Fibroblast of the aortic adventitia (primary cell): ENCODE measurements at regions not wholly inside any gene's neighbourhood (a gene's known extent, or its start where the extent isn't known, plus 50 kb on each side); places are given as distances from the start of the nearest gene placed in this dataset.

Experiments
- DNase-seq: peaks from one replicate; pipeline ENCODE4 v3.0.0-alpha.2; 2010; ENCODE audit warnings: low read depth
- H3K4me3 ChIP-seq: 2 replicates; pipeline ENCODE4 v1.5.1; 2011; ENCODE audit warnings: low read depth, mild to moderate bottlenecking, control low read depth, low read length, moderate library complexity
- TF ChIP-seq, protein P1 (sequence below): IDR thresholded peaks from 2 replicates; pipeline ENCODE4 v1.5.1; 2011; ENCODE audit warnings: mild to moderate bottlenecking, low read length, control low read depth, inconsistent platforms; ENCODE audit not compliant: insufficient read depth

DNA sequence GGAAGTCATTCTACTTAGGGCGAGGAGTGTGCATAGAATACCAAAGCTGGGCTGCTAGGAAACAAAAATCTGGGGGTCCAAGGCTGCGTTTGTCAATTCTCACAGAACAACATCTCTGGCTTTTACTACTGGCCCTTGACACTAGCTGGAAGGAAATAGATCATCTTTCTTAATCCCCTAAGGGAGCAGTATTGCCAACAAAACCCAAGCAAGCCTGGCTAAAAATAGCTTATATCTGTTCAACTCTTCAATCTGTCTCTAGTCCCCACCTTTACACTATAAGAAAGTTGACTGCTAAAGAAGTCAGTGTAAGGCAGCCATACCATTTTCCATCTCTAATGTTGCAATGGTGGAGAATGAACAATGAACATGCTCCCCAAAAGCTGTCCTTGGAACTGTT lies 107.8 kb upstream of the SPRY2 start:
- DNase-seq: no peak
- no peak overlapping the region for H3K4me3 ChIP-seq
- TF ChIP-seq, protein P1, sequence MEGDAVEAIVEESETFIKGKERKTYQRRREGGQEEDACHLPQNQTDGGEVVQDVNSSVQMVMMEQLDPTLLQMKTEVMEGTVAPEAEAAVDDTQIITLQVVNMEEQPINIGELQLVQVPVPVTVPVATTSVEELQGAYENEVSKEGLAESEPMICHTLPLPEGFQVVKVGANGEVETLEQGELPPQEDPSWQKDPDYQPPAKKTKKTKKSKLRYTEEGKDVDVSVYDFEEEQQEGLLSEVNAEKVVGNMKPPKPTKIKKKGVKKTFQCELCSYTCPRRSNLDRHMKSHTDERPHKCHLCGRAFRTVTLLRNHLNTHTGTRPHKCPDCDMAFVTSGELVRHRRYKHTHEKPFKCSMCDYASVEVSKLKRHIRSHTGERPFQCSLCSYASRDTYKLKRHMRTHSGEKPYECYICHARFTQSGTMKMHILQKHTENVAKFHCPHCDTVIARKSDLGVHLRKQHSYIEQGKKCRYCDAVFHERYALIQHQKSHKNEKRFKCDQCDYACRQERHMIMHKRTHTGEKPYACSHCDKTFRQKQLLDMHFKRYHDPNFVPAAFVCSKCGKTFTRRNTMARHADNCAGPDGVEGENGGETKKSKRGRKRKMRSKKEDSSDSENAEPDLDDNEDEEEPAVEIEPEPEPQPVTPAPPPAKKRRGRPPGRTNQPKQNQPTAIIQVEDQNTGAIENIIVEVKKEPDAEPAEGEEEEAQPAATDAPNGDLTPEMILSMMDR: no peak

DNA sequence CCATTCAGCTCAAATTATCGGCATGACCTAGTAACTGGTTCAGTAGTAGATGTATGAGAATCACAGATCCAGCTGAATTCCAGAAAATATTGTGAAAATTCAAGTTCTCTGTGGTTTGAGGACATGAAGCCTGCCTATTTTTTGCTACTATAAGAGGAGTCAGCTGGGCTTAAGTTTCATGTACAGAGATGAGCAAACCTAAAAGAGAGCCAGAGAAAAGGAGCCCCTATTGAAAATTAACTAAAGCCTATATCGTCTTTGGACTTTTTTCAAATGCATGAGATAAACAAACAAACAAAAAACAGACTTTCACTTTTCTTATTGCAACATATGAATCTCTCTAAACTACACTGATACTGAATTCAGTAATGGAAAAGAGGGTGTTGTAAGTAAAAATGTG lies 106.8 kb upstream of the SPRY2 start:
- no peak overlapping the region for H3K4me3 ChIP-seq
- TF ChIP-seq, protein P1: no peak
- DNase-seq: no peak

DNA sequence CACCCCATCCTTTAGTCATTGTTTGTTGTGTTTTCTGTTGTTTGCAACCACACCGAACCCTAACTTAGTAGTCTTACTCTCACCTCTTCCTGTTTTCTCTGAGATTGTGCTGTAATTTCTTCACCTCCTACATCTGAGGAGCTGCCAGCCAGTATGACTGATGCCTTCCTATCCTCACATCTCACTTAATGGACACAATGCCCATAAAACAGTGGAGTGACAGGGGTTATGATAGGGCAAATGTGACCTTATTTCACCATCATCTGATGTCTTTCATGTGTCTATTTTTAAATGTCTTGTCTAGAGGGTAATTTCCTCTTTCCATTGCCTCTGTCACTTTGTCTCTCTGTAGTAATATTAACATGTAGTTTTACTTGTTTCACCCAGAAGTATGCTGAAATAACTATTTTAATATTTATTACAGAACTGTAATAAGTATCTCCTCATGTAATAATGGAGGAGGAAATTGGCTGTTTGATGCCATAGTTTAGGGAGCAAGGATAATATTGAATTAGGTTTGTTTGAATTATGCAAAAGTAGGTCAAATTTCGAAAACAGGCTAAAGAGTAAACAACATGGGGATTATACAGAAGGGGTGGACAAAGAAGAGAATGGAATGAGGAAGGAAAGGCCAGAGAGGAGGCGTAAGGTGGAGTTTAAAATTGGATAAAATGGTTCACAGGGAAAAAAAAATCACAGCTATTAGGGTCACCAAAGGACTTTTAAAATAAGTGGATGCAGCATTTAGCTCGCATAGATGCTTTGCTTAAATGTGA lies 103.5 kb upstream of the SPRY2 start:
- no peak for DNase-seq
- TF ChIP-seq, protein P1: no peak

DNA sequence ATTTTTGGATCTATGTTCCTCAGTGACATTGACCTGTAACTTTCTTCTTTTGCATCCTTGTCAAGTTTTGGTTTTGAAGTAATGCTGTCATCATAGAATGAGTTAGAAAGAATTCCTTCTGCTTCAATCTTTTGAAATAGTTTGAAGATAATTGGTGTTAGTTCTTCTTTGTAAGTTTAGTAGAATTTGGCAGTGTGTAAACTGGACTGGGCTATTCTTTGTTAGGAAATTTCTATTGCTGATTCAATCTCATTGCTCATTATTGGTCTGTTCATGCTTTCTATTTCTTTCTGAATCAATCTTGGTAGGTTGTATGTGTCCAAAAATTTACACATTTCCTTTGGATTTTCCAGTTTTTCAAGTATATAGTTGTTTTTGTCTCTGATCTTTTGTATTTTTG lies 101.7 kb upstream of the SPRY2 start:
- TF ChIP-seq, protein P1: no peak
- H3K4me3 ChIP-seq: no peak overlapping the region
- DNase-seq: no peak

More for the DNA sequence above, 103.5 kb upstream of the SPRY2 start:
- no peak overlapping the region for H3K4me3 ChIP-seq

DNA sequence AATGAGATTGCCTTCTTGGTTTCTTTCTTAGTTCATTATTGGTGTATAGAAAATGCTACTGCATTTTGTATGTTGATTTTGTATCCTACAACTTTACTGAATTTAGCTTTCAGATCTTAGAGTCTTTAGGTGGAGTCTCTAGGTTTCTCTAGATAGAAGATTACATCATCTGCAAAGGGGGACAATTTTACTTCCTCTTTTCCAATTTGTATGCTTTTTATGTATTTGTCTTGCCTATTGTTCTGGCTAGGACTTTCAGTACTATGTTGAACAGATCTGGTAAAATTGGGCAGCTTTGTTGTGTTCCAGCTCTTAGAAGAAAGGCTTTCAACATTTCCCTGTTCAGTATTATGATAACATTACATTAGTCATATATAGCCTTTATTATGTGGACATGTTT lies 101.0 kb upstream of the SPRY2 start:
- DNase-seq: peak; percentile 8
- TF ChIP-seq, protein P1: no peak
- no peak overlapping the region for H3K4me3 ChIP-seq

DNA sequence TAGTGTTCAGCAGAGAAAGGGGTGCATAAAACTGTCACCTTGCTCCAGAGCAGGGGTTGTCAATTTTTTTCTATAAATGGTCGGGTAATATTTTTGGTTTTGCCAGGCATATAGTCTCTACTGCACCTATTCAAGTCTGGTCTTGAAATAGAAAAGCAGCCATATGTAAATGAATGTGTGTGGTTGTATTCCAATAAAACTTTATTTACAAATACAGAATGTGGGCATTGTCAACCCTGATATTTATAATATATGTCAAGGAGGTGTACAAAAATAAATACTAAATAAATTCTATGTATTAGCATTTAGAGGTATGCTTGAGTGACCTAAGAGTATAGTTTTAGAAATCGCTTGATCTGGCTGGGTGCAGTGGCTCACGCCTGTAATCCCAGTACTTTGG lies 97.6 kb upstream of the SPRY2 start:
- TF ChIP-seq, protein P1: no peak
- DNase-seq: no peak
- H3K4me3 ChIP-seq: no peak overlapping the region

DNA sequence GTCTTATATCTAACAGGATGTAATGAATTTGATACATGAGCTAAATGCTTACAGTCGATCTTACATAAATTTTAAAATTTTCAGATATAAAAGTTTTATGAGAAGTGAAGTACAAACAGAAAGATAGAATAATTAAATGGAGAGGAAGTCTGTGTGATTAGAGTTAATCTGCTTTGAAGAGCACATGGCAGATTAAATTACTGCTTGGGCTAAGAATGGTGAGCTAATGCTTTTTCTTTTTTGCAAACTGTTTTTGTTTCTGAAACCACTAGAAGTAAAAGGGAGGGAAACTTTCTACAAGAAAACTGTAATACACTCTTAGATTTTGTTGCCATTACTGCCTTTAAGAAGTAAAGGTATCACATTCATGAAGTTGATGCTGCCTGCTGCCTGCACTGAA lies 96.3 kb upstream of the SPRY2 start:
- DNase-seq: no peak
- TF ChIP-seq, protein P1: no peak
- no peak overlapping the region for H3K4me3 ChIP-seq
